Peyer's patch (tissue), 4 donors: ENCODE measurements at regions not wholly inside any gene's neighbourhood (a gene's known extent, or its start where the extent isn't known, plus 50 kb on each side); places are given as distances from the start of the nearest gene placed in this dataset.

Experiments
- DNase-seq, 3 donors: peaks; one replicate each; pipeline ENCODE4 v3.0.0-alpha.2; 2017 to 2019
- H3K27ac ChIP-seq, 4 donors: fragments of 200-600 bp; sonication (generic); one replicate each; pipeline ENCODE4 v1.5.1; 2016 to 2019
- H3K27me3 ChIP-seq, 2 donors: fragments of 200-600 bp; sonication (generic); one replicate each; pipeline ENCODE4 v1.5.1; 2019
- H3K36me3 ChIP-seq, 3 donors: fragments of 200-600 bp; sonication (generic); one replicate each; pipeline ENCODE4 v1.5.1; 2016 to 2019
- H3K4me1 ChIP-seq, 4 donors: fragments of 200-600 bp; sonication (generic); one replicate each; pipeline ENCODE4 v1.5.1; 2016 to 2019
- H3K4me3 ChIP-seq, 4 donors: fragments of 200-600 bp; sonication (generic); 1 replicate in 3 of 4; 2 replicates in 1 of 4; pipeline ENCODE4 v1.5.1; 2016 to 2019; ENCODE audit warnings: mild to moderate bottlenecking in 1 of 4
- H3K9me3 ChIP-seq, 4 donors: fragments of 200-600 bp; sonication (generic); one replicate each; pipeline ENCODE4 v1.5.1; 2016 to 2019; ENCODE audit warnings: mild to moderate bottlenecking in 1 of 4
- CTCF ChIP-seq, 6 experiments: fragments of 450-650 bp in 4 of 6; fragments of 200-600 bp in 2 of 6; sonication (generic) in 1 of 6; IDR thresholded peaks; one replicate each; pipeline ENCODE4 v1.5.1; 2017 to 2019; ENCODE audit warnings: antibody characterized with exemption in 6 of 6, mild to moderate bottlenecking in 3 of 6, moderate library complexity in 1 of 6
- POLR2A ChIP-seq, 2 donors: fragments of 450-650 bp; IDR thresholded peaks; one replicate each; pipeline ENCODE4 v1.5.1; 2017; ENCODE audit warnings: antibody characterized with exemption in 2 of 2, mild to moderate bottlenecking in 2 of 2, moderate library complexity in 2 of 2

DNA sequence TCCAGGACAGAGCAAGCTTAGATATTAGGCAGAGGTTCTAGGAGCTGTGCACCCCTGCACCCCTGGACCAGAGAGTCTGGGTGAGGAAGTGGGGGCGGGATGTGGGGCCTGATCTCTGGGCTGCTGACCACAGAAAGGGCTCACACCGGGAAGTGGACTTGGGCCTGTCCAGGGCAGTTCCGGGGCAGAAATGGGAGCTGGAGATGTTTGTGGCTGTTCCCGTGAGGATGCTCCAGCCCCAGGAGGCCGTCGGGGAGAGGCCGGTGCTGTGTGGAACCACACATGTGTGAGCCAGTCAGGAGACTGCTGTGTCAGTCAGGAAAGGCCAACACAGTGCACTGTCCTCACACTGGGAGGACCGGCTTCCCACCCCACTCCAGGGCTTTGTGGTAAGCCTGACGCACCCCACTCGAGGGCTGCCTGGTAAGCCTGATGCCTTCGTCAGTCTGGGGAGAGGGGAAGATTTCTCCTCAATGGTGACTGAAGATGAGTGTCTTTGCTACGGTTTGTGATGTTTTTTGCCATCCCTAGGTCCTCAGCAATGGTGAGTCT lies 741.0 kb downstream of the BRD1 start:
- H3K9me3 ChIP-seq, result no peaks in the 10 kb centered on the region
- no peak for DNase-seq
- H3K27ac ChIP-seq, result no peak overlapping the region
- no peaks in the 10 kb centered on the region for H3K36me3 ChIP-seq
- no peak for TF ChIP-seq CTCF (IDR thresholded peaks at IDR 0.05)
- no peak for TF ChIP-seq POLR2A (IDR thresholded peaks at IDR 0.05)
- H3K27me3 ChIP-seq, result no peaks in the 10 kb centered on the region
- H3K4me3 ChIP-seq, result no peak overlapping the region
- no peaks in the 10 kb centered on the region for H3K4me1 ChIP-seq

GRCh38 chr22:49086181-49086580 lies 741.5 kb downstream of the BRD1 start:
- H3K27me3 ChIP-seq, result no peaks in the 10 kb centered on the region
- TF ChIP-seq POLR2A (IDR thresholded peaks at IDR 0.05) (no peak), CTCF (IDR thresholded peaks at IDR 0.05) (no peak)

GRCh38 chr22:49084206-49084605 lies 743.5 kb downstream of the BRD1 start:
- no peak for DNase-seq

More at GRCh38 chr22:49086181-49086580, 741.5 kb downstream of the BRD1 start:
- H3K36me3 ChIP-seq, result no peaks in the 10 kb centered on the region
- no peak overlapping the region for H3K4me3 ChIP-seq
- H3K27ac ChIP-seq, result no peak overlapping the region
- no peaks in the 10 kb centered on the region for H3K4me1 ChIP-seq
- no peak for DNase-seq
- H3K9me3 ChIP-seq, result no peaks in the 10 kb centered on the region

GRCh38 chr22:49083607-49084006 lies 744.1 kb downstream of the BRD1 start:
- no peaks in the 10 kb centered on the region for H3K36me3 ChIP-seq
- TF ChIP-seq POLR2A (IDR thresholded peaks at IDR 0.05), result no peak
- no peak for DNase-seq
- H3K4me1 ChIP-seq, result no peaks in the 10 kb centered on the region
- H3K4me3 ChIP-seq, result no peak overlapping the region
- no peak overlapping the region for H3K27ac ChIP-seq
- no peaks in the 10 kb centered on the region for H3K27me3 ChIP-seq
- no peaks in the 10 kb centered on the region for H3K9me3 ChIP-seq

More at GRCh38 chr22:49084206-49084605, 743.5 kb downstream of the BRD1 start:
- H3K4me3 ChIP-seq, result no peak overlapping the region
- TF ChIP-seq CTCF (IDR thresholded peaks at IDR 0.05) (no peak), POLR2A (IDR thresholded peaks at IDR 0.05) (no peak)
- H3K36me3 ChIP-seq, result no peaks in the 10 kb centered on the region
- H3K27me3 ChIP-seq, result no peaks in the 10 kb centered on the region
- H3K27ac ChIP-seq, result no peak overlapping the region
- H3K4me1 ChIP-seq, result no peaks in the 10 kb centered on the region
- no peaks in the 10 kb centered on the region for H3K9me3 ChIP-seq

GRCh38 chr22:49082451-49082850 lies 745.2 kb downstream of the BRD1 start:
- Histone ChIP-seq H3K4me3 (no peak overlapping the region), H3K36me3 (no peaks in the 10 kb centered on the region), H3K27ac (no peak overlapping the region), H3K4me1 (no peaks in the 10 kb centered on the region), H3K27me3 (no peaks in the 10 kb centered on the region), H3K9me3 (no peaks in the 10 kb centered on the region)
- no peak for DNase-seq
- TF ChIP-seq POLR2A (IDR thresholded peaks at IDR 0.05) (no peak), CTCF (IDR thresholded peaks at IDR 0.05) (no peak)

DNA sequence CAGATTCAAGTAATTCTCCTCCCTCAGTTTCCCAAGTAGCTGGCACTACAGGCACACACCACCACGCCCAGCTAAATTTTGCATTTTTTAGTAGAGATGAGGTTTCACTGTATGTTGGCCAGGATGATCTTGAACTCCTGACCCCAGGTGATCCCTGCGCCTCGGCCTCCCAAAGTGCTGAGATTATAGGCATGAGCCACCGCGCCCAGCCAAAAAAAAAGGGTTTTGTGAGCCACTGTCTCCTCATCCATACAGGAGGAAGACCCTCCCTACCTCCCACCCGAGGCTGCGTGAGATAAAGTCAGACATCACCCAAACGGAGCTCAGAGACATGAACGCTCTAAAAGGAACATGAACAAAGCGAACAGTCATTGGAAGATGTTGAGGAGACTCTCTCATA lies 745.7 kb downstream of the BRD1 start:
- H3K36me3 ChIP-seq, result no peaks in the 10 kb centered on the region
- H3K27ac ChIP-seq, result no peak overlapping the region
- no peak for DNase-seq
- no peaks in the 10 kb centered on the region for H3K4me1 ChIP-seq
- TF ChIP-seq POLR2A (IDR thresholded peaks at IDR 0.05) (no peak), CTCF (IDR thresholded peaks at IDR 0.05) (no peak)
- H3K9me3 ChIP-seq, result no peaks in the 10 kb centered on the region
- no peak overlapping the region for H3K4me3 ChIP-seq
- H3K27me3 ChIP-seq, result no peaks in the 10 kb centered on the region
